NCI-H460 (cell line): ENCODE measurements at regions not wholly inside any gene's neighbourhood (a gene's known extent, or its start where the extent isn't known, plus 50 kb on each side); places are given as distances from the start of the nearest gene placed in this dataset.
"Not testable (repeated sequence)": the region's sequence is repeated elsewhere in the genome, so short reads cannot be mapped to it uniquely, and the experiment has no call there.

Source experiments
- DNase-seq: peaks from one replicate; pipeline ENCODE4 v3.0.0-alpha.2; 2016; ENCODE audit warnings: low read depth; ENCODE audit errors: extremely low read depth

GRCh38 chr7:14092331-14092730 lies 102.9 kb upstream of the ETV1 start:
- no peak for DNase-seq

- peak; percentile 4 for DNase-seq
Observed at GRCh38 chr7:14085901-14086300, 96.4 kb upstream of the ETV1 start.

- DNase-seq: no peak
Observed at GRCh38 chr7:14083761-14084160, 94.3 kb upstream of the ETV1 start.

- DNase-seq: no peak
Observed at GRCh38 chr7:14073988-14074387, 84.5 kb upstream of the ETV1 start.

- no peak for DNase-seq
Observed at GRCh38 chr7:14073543-14073942, 84.1 kb upstream of the ETV1 start.

GRCh38 chr7:14071045-14071444 lies 81.6 kb upstream of the ETV1 start:
- no peak for DNase-seq

GRCh38 chr7:14069961-14070360 lies 80.5 kb upstream of the ETV1 start:
- no peak for DNase-seq

GRCh38 chr7:14066783-14067182 lies 77.3 kb upstream of the ETV1 start:
- DNase-seq: not testable (repeated sequence)

- DNase-seq: no peak
Observed at GRCh38 chr7:14065286-14065685, 75.8 kb upstream of the ETV1 start.

GRCh38 chr7:14055813-14056212 lies 66.3 kb upstream of the ETV1 start:
- no peak for DNase-seq

- no peak for DNase-seq
Observed at GRCh38 chr7:14054125-14054524, 64.7 kb upstream of the ETV1 start.

GRCh38 chr7:14048889-14049288 lies 59.4 kb upstream of the ETV1 start:
- DNase-seq: no peak

GRCh38 chr7:14047709-14048399 lies 58.4 kb upstream of the ETV1 start:
- no peak for DNase-seq

- no peak for DNase-seq
Observed at GRCh38 chr7:14045651-14046050, 56.2 kb upstream of the ETV1 start.

GRCh38 chr7:14040528-14040927 lies 51.1 kb upstream of the ETV1 start:
- DNase-seq: no peak
